ENCODE measurements at regions not wholly inside any gene's neighbourhood (a gene's known extent, or its start where the extent isn't known, plus 50 kb on each side); places are given as distances from the start of the nearest gene placed in this dataset.

DNA sequence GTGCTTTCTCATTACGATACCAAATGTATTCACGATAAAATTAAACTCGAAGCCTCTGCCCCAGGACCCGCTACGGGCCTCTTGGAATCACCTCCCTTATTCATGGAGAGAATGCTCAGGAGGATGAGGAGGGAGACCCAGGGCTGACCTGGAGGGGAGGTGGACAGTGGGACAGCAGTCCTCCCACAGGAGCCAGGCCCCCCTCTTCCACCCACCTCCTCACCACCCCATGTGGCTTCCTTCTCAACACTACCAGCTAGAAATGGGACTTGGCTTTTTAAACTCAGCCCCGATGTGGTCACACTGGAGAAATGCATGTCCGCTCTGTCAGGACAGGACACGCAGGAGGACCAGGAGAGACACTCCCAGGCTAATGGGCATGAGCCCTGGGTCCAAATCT lies 147.9 kb upstream of the ID2 start:
- H2AFZ ChIP-seq (ENCODE audit: low read depth, low read length, poor library complexity, severe bottlenecking): no peak overlapping the region
- no peaks in the 10 kb centered on the region for H3K9me2 ChIP-seq (ENCODE audit: insufficient read depth)
- ATAC-seq: no peak
- intact Hi-C loops (cut with micrococcal nuclease): no loop called here
- peaks cover 3 to 11% of the 10 kb centered on the region in 2 experiments; a peak in 2 of 4 replicates for H3K9me3 ChIP-seq (ENCODE audit: control insufficient read depth in 1 of 2, insufficient read depth in 1 of 2, low read depth in 1 of 2, low read length in 2 of 2)
- CTCF ChIA-PET: no interaction called here
- no peak overlapping the region for H3K9ac ChIP-seq (ENCODE audit: low read length)
- RAD21 ChIA-PET (ENCODE audit: low non-redundant PET in 1 of 2, low total read pairs in 2 of 2, uncharacterized antibody in 2 of 2, unreplicated experiment in 2 of 2): no interaction called here
- H3K4me3 ChIP-seq (replicated peaks in 1 of 2; ENCODE audit: low read depth in 1 of 2, low read length in 2 of 2): no peak overlapping the region
- H3K27me3 ChIP-seq (ENCODE audit: insufficient read depth, low read length): no peaks in the 10 kb centered on the region
- no peak overlapping the region for H3K27ac ChIP-seq (ENCODE audit: low read depth, low read length)
- TF ChIP-seq ZFX (IDR thresholded peaks at IDR 0.05) (no peak), SP1 (IDR thresholded peaks at IDR 0.05; ENCODE audit: low read depth) (no peak)
- H3K4me1 ChIP-seq (ENCODE audit: control insufficient read depth in 1 of 2, insufficient read depth in 2 of 2, low read length in 2 of 2): no peaks in the 10 kb centered on the region
- no peaks in the 10 kb centered on the region for H3K36me3 ChIP-seq (ENCODE audit: control insufficient read depth in 1 of 2, insufficient read depth in 2 of 2, low read length in 2 of 2)
- no peaks in the 10 kb centered on the region for H4K20me1 ChIP-seq (ENCODE audit: insufficient read depth)
- H3K79me2 ChIP-seq (ENCODE audit: insufficient read depth, low read length): no peaks in the 10 kb centered on the region
- BruUV-seq (replicated peaks): no TSS peak
- POLR2A ChIA-PET: interaction anchor here (1.0 kb wide), 1 partner anchor 148 kb away, joined by 3 read pairs; the partner anchor contains the start of gene ID2
- H3K4me2 ChIP-seq (ENCODE audit: low read length): no peak overlapping the region
- no peak for DNase-seq (ENCODE audit: low read depth, low spot score)

DNA sequence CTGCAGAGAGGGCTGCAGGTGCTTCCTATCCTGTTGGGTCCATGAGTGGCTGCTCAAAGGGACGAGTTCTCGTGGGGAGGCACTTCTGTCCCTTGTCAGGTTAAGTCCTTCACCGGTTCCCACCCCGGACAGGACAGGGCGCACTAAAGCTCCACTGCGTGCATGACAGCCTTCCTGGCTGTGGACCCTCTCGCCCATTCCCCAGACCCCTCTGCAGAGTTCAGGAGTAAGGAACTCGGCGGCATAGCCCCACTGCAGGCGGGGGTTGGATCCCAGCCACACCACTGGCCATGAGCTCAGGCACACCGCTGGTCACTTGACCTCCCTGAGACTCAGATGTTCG lies 147.5 kb upstream of the ID2 start:
- Histone ChIP-seq H3K79me2 (ENCODE audit: insufficient read depth, low read length) (no peaks in the 10 kb centered on the region), H2AFZ (ENCODE audit: low read depth, low read length, poor library complexity, severe bottlenecking) (no peak overlapping the region), H3K27me3 (ENCODE audit: insufficient read depth, low read length) (no peaks in the 10 kb centered on the region), H3K9me2 (ENCODE audit: insufficient read depth) (no peaks in the 10 kb centered on the region), H4K20me1 (ENCODE audit: insufficient read depth) (no peaks in the 10 kb centered on the region), H3K9ac (ENCODE audit: low read length) (no peak overlapping the region), H3K4me2 (ENCODE audit: low read length) (no peak overlapping the region), H3K9me3 (ENCODE audit: control insufficient read depth in 1 of 2, insufficient read depth in 1 of 2, low read depth in 1 of 2, low read length in 2 of 2) (peaks cover 3 to 11% of the 10 kb centered on the region in 2 experiments; a peak in 2 of 4 replicates), H3K4me1 (ENCODE audit: control insufficient read depth in 1 of 2, insufficient read depth in 2 of 2, low read length in 2 of 2) (no peaks in the 10 kb centered on the region), H3K36me3 (ENCODE audit: control insufficient read depth in 1 of 2, insufficient read depth in 2 of 2, low read length in 2 of 2) (no peaks in the 10 kb centered on the region), H3K4me3 (replicated peaks in 1 of 2; ENCODE audit: low read depth in 1 of 2, low read length in 2 of 2) (no peak overlapping the region), H3K27ac (ENCODE audit: low read depth, low read length) (no peak overlapping the region)
- DNase-seq (ENCODE audit: low read depth, low spot score) (no peak), ATAC-seq (no peak)
- ChIA-PET RAD21 (ENCODE audit: low non-redundant PET in 1 of 2, low total read pairs in 2 of 2, uncharacterized antibody in 2 of 2, unreplicated experiment in 2 of 2) (no interaction called here), CTCF (no interaction called here), POLR2A (no interaction called here)
- no TSS peak for BruUV-seq (replicated peaks)
- intact Hi-C loops (cut with micrococcal nuclease): no loop called here
- TF ChIP-seq, protein P1, sequence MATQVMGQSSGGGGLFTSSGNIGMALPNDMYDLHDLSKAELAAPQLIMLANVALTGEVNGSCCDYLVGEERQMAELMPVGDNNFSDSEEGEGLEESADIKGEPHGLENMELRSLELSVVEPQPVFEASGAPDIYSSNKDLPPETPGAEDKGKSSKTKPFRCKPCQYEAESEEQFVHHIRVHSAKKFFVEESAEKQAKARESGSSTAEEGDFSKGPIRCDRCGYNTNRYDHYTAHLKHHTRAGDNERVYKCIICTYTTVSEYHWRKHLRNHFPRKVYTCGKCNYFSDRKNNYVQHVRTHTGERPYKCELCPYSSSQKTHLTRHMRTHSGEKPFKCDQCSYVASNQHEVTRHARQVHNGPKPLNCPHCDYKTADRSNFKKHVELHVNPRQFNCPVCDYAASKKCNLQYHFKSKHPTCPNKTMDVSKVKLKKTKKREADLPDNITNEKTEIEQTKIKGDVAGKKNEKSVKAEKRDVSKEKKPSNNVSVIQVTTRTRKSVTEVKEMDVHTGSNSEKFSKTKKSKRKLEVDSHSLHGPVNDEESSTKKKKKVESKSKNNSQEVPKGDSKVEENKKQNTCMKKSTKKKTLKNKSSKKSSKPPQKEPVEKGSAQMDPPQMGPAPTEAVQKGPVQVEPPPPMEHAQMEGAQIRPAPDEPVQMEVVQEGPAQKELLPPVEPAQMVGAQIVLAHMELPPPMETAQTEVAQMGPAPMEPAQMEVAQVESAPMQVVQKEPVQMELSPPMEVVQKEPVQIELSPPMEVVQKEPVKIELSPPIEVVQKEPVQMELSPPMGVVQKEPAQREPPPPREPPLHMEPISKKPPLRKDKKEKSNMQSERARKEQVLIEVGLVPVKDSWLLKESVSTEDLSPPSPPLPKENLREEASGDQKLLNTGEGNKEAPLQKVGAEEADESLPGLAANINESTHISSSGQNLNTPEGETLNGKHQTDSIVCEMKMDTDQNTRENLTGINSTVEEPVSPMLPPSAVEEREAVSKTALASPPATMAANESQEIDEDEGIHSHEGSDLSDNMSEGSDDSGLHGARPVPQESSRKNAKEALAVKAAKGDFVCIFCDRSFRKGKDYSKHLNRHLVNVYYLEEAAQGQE (IDR thresholded peaks at IDR 0.05; ENCODE audit: low read depth): no peak
- TF ChIP-seq POLR2AphosphoS5 (IDR thresholded peaks at IDR 0.05; ENCODE audit: low read depth, low read length) (no peak), ZFX (IDR thresholded peaks at IDR 0.05) (no peak), ELF1 (IDR thresholded peaks at IDR 0.05; ENCODE audit: borderline replicate concordance, low read depth) (no peak), RAD21 (IDR thresholded peaks at IDR 0.05; ENCODE audit: low read depth) (no peak), ZNF274 (IDR thresholded peaks at IDR 0.05; ENCODE audit: low read depth, low read length) (no peak), EGR1 (IDR thresholded peaks at IDR 0.05; ENCODE audit: low read depth) (no peak), EZH2phosphoT487 (IDR thresholded peaks at IDR 0.05; ENCODE audit: borderline replicate concordance) (no peak)
- TF ChIP-seq, protein P2, sequence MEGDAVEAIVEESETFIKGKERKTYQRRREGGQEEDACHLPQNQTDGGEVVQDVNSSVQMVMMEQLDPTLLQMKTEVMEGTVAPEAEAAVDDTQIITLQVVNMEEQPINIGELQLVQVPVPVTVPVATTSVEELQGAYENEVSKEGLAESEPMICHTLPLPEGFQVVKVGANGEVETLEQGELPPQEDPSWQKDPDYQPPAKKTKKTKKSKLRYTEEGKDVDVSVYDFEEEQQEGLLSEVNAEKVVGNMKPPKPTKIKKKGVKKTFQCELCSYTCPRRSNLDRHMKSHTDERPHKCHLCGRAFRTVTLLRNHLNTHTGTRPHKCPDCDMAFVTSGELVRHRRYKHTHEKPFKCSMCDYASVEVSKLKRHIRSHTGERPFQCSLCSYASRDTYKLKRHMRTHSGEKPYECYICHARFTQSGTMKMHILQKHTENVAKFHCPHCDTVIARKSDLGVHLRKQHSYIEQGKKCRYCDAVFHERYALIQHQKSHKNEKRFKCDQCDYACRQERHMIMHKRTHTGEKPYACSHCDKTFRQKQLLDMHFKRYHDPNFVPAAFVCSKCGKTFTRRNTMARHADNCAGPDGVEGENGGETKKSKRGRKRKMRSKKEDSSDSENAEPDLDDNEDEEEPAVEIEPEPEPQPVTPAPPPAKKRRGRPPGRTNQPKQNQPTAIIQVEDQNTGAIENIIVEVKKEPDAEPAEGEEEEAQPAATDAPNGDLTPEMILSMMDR (IDR thresholded peaks at IDR 0.05 in 2 of 3, conservative IDR thresholded peaks at IDR 0.05 in 1 of 3; ENCODE audit: borderline replicate concordance in 1 of 3, insufficient read depth in 1 of 3, low read depth in 2 of 3, low read length in 2 of 3): no peak
- TF ChIP-seq, protein P3, sequence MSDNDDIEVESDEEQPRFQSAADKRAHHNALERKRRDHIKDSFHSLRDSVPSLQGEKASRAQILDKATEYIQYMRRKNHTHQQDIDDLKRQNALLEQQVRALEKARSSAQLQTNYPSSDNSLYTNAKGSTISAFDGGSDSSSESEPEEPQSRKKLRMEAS (IDR thresholded peaks at IDR 0.05): no peak
- TF ChIP-seq, protein P4, sequence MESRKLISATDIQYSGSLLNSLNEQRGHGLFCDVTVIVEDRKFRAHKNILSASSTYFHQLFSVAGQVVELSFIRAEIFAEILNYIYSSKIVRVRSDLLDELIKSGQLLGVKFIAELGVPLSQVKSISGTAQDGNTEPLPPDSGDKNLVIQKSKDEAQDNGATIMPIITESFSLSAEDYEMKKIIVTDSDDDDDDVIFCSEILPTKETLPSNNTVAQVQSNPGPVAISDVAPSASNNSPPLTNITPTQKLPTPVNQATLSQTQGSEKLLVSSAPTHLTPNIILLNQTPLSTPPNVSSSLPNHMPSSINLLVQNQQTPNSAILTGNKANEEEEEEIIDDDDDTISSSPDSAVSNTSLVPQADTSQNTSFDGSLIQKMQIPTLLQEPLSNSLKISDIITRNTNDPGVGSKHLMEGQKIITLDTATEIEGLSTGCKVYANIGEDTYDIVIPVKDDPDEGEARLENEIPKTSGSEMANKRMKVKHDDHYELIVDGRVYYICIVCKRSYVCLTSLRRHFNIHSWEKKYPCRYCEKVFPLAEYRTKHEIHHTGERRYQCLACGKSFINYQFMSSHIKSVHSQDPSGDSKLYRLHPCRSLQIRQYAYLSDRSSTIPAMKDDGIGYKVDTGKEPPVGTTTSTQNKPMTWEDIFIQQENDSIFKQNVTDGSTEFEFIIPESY (IDR thresholded peaks at IDR 0.05; ENCODE audit: extremely low read depth, insufficient replicate concordance, low read length): no peak
- TF ChIP-seq, protein P5, sequence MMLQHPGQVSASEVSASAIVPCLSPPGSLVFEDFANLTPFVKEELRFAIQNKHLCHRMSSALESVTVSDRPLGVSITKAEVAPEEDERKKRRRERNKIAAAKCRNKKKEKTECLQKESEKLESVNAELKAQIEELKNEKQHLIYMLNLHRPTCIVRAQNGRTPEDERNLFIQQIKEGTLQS (IDR thresholded peaks at IDR 0.05): no peak
